ENCODE measurements at regions not wholly inside any gene's neighbourhood (a gene's known extent, or its start where the extent isn't known, plus 50 kb on each side); places are given as distances from the start of the nearest gene placed in this dataset.

GRCh38 chr20:52585333-52585732, 386.8 kb upstream of the TSHZ2 start:
- CTCF ChIA-PET, result no interaction called here
- H3K36me3 Mint-ChIP-seq (ENCODE audit: insufficient read depth, unreplicated experiment), result no peaks in the 10 kb centered on the region
- peaks cover 12% of the 10 kb centered on the region for H3K27me3 Mint-ChIP-seq (ENCODE audit: insufficient read depth, unreplicated experiment)
- no peaks in the 10 kb centered on the region for H3K4me1 Mint-ChIP-seq (ENCODE audit: low read depth, unreplicated experiment)
- H3K4me3 ChIP-seq (ENCODE audit: low read depth, low read length), result no peak overlapping the region
- no peaks in the 10 kb centered on the region for H3K9me3 Mint-ChIP-seq (ENCODE audit: unreplicated experiment)
- H3K4me3 Mint-ChIP-seq (ENCODE audit: unreplicated experiment), result no peak overlapping the region
- no peaks in the 10 kb centered on the region for H3K9me3 ChIP-seq
- H3K27me3 ChIP-seq (replicated peaks; ENCODE audit: control insufficient read depth, insufficient read depth, low read length), result 0 out of 2 replicates have a peak, but pooled peaks cover 1% of the 10 kb centered on the region
- H3K27ac Mint-ChIP-seq (ENCODE audit: unreplicated experiment), result no peak overlapping the region
- TF ChIP-seq CTCF (IDR thresholded peaks at IDR 0.05; ENCODE audit: insufficient read depth in 1 of 2, low read depth in 1 of 2, low read length in 1 of 2, severe bottlenecking in 1 of 2, unreplicated experiment in 1 of 2), result no peak
- DNase-seq, result no peak
- no peaks in the 10 kb centered on the region for H3K4me1 ChIP-seq
- no TSS peak for BruUV-seq (replicated peaks)
- POLR2A ChIA-PET, result no interaction called here
- intact Hi-C loops (cut with micrococcal nuclease; ENCODE audit: unreplicated experiment), result no loop called here
- H3K36me3 ChIP-seq (ENCODE audit: control insufficient read depth, insufficient read depth, low read length), result no peaks in the 10 kb centered on the region

GRCh38 chr20:52578559-52578958, 387.0 kb upstream of the ZFP64 start:
- intact Hi-C loops (cut with micrococcal nuclease; ENCODE audit: unreplicated experiment), result no loop called here
- ChIA-PET POLR2A (no interaction called here), CTCF (no interaction called here)
- Histone ChIP-seq H3K27me3 (replicated peaks; ENCODE audit: control insufficient read depth, insufficient read depth, low read length) (no peaks in the 10 kb centered on the region), H3K9me3 (peaks cover 8% of the 10 kb centered on the region; the same call in 1 of the 2 replicates), H3K36me3 (ENCODE audit: control insufficient read depth, insufficient read depth, low read length) (no peaks in the 10 kb centered on the region), H3K4me3 (ENCODE audit: low read depth, low read length) (no peak overlapping the region), H3K4me1 (peaks cover 5% of the 10 kb centered on the region; the same call in 1 of the 2 replicates)
- Mint-ChIP-seq H3K4me1 (ENCODE audit: low read depth, unreplicated experiment) (peaks cover 16% of the 10 kb centered on the region), H3K27ac (ENCODE audit: unreplicated experiment) (no peak overlapping the region), H3K4me3 (ENCODE audit: unreplicated experiment) (no peak overlapping the region), H3K36me3 (ENCODE audit: insufficient read depth, unreplicated experiment) (no peaks in the 10 kb centered on the region), H3K9me3 (ENCODE audit: unreplicated experiment) (no peaks in the 10 kb centered on the region), H3K27me3 (ENCODE audit: insufficient read depth, unreplicated experiment) (peaks cover 6% of the 10 kb centered on the region)
- peak in 1 of 2 experiments; percentile 38 for DNase-seq
- no TSS peak for BruUV-seq (replicated peaks)
- TF ChIP-seq CTCF (IDR thresholded peaks at IDR 0.05; ENCODE audit: insufficient read depth in 1 of 2, low read depth in 1 of 2, low read length in 1 of 2, severe bottlenecking in 1 of 2, unreplicated experiment in 1 of 2), result no peak

DNA sequence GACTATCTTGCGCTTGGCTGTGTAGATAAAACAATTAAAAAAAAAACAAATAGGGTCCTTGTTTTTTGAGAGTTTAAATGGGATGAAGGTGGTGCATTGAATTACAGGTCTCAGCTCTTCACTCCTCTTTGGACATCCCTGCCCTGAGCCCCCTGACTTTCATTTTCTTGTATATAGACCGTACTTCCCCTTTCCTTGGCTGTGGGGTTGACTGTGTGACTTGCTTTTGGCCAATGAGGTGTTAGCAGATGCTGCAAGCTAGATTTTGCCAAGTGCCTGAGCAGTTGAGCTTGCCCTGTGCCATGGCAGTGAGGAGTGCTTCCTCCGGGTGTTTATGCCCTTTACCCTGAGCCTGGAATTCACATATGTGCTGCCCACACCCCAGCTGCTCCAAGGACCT, 386.1 kb upstream of the ZFP64 start:
- H3K27ac Mint-ChIP-seq (ENCODE audit: unreplicated experiment), result no peak overlapping the region
- no peak for DNase-seq
- peaks cover 8% of the 10 kb centered on the region; the same call in 1 of the 2 replicates for H3K9me3 ChIP-seq
- BruUV-seq (replicated peaks), result no TSS peak
- no peak for TF ChIP-seq CTCF (IDR thresholded peaks at IDR 0.05; ENCODE audit: insufficient read depth in 1 of 2, low read depth in 1 of 2, low read length in 1 of 2, severe bottlenecking in 1 of 2, unreplicated experiment in 1 of 2)
- H3K4me3 Mint-ChIP-seq (ENCODE audit: unreplicated experiment), result no peak overlapping the region
- intact Hi-C loops (cut with micrococcal nuclease; ENCODE audit: unreplicated experiment), result no loop called here
- peaks cover 16% of the 10 kb centered on the region for H3K4me1 Mint-ChIP-seq (ENCODE audit: low read depth, unreplicated experiment)
- H3K36me3 Mint-ChIP-seq (ENCODE audit: insufficient read depth, unreplicated experiment), result no peaks in the 10 kb centered on the region
- H3K27me3 Mint-ChIP-seq (ENCODE audit: insufficient read depth, unreplicated experiment), result peaks cover 6% of the 10 kb centered on the region
- no peaks in the 10 kb centered on the region for H3K36me3 ChIP-seq (ENCODE audit: control insufficient read depth, insufficient read depth, low read length)
- CTCF ChIA-PET, result no interaction called here
- H3K9me3 Mint-ChIP-seq (ENCODE audit: unreplicated experiment), result no peaks in the 10 kb centered on the region
- H3K4me1 ChIP-seq, result peaks cover 5% of the 10 kb centered on the region; the same call in 1 of the 2 replicates
- no peak overlapping the region for H3K4me3 ChIP-seq (ENCODE audit: low read depth, low read length)
- POLR2A ChIA-PET, result no interaction called here
- no peaks in the 10 kb centered on the region for H3K27me3 ChIP-seq (replicated peaks; ENCODE audit: control insufficient read depth, insufficient read depth, low read length)
